Peyer's patch (tissue), 4 donors: ENCODE measurements at regions not wholly inside any gene's neighbourhood (a gene's known extent, or its start where the extent isn't known, plus 50 kb on each side); places are given as distances from the start of the nearest gene placed in this dataset.
"Not testable (repeated sequence)": the region's sequence is repeated elsewhere in the genome, so short reads cannot be mapped to it uniquely, and the experiment has no call there.

Experiments
- CTCF ChIP-seq, 6 experiments: fragments of 450-650 bp in 4 of 6; fragments of 200-600 bp in 2 of 6; sonication (generic) in 1 of 6; IDR thresholded peaks; one replicate each; pipeline ENCODE4 v1.5.1; 2017 to 2019; ENCODE audit warnings: antibody characterized with exemption in 6 of 6, mild to moderate bottlenecking in 3 of 6, moderate library complexity in 1 of 6
- POLR2A ChIP-seq, 2 donors: fragments of 450-650 bp; IDR thresholded peaks; one replicate each; pipeline ENCODE4 v1.5.1; 2017; ENCODE audit warnings: antibody characterized with exemption in 2 of 2, mild to moderate bottlenecking in 2 of 2, moderate library complexity in 2 of 2

DNA sequence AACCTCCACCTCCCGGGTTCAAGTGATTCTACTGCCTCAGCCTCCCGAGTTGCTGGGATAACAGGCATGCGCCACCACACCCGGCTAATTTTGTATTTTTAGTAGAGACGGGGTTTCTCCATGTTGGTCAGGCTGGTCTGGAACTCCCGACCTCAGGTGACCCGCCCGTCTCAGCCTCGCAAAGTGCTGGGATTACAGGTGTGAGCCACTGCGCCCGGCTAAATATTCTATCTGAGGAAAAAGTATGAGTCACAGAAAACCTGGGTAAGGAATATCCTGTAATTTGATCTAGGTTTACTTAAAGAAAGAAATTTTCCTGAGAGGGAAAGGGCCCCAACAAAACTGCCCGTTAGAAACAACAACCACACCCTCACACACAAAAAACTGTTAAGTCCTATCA lies 776.2 kb upstream of the NCAM2 start:
- TF ChIP-seq CTCF, POLR2A (IDR thresholded peaks at IDR 0.05): not testable (repeated sequence)
